GM19324 (cell line): ENCODE measurements at regions not wholly inside any gene's neighbourhood (a gene's known extent, or its start where the extent isn't known, plus 50 kb on each side); places are given as distances from the start of the nearest gene placed in this dataset.

Experiments
- ATAC-seq: cut with Tn5 transposase; IDR thresholded peaks from one replicate; pipeline ENCODE4 v1.9.1; 2021; ENCODE audit warnings: mild to moderate bottlenecking, moderate library complexity; ENCODE audit not compliant: unreplicated experiment, low FRiP score

DNA sequence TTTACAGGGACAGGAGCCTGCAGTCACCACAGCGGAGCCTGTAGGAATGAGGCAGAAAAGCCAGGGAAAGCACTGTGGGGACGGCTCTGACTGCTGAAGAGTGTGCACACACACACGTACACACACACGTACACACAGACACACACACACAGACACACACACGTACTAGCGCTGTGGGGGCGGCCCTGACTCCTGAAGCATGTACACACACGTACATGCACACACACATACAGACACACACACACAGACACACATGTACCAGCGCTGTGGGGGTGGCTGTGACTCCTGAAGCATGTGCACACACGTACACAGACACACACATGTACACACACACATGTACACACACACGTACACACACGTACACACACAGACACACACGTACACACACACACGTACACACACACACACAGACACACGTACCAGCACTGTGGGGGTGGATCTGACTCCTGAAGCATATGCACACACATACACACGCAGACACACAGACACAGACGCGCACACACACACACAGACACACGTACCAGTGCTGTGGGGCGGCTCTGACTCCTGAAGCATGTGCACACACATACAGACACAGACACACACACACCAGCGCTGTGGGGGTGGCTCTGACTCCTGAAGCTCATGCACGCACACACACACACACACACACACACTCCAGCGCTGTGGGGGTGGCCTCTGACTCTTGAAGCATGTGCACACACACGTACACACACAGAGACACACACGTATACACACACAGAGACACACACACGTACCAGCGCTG, 127.3 kb downstream of the DLL1 start:
- no peak for ATAC-seq

DNA sequence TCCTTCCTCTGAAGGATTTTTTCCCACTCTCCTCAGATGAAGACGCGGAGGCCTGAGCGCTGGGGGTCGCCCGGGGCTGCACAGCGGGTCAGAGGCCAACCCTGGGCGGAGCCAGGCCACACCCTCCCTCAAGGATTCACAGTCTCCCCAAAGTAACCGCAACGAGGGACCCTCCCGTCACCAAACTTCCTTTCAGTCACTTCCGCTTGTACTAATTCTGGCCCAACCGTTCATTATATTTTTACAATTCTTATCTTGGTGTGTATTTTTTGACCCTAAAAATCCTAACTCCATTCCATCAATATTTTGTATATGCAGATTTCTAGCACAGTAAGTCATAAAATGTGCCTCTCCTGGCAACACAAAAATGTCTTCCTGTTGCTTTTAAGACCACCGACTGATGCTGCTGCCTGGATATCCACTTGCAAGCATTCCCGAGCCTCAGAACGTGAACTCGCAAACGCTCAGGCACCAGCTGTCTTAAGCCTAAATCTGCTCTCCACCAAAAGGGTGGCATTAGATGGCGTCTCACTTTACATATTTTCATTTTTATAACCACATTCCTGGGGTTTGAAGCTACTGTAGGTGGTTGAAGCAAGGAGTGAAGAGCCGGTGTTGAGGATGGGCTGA, 128.0 kb downstream of the DLL1 start:
- no peak for ATAC-seq

DNA sequence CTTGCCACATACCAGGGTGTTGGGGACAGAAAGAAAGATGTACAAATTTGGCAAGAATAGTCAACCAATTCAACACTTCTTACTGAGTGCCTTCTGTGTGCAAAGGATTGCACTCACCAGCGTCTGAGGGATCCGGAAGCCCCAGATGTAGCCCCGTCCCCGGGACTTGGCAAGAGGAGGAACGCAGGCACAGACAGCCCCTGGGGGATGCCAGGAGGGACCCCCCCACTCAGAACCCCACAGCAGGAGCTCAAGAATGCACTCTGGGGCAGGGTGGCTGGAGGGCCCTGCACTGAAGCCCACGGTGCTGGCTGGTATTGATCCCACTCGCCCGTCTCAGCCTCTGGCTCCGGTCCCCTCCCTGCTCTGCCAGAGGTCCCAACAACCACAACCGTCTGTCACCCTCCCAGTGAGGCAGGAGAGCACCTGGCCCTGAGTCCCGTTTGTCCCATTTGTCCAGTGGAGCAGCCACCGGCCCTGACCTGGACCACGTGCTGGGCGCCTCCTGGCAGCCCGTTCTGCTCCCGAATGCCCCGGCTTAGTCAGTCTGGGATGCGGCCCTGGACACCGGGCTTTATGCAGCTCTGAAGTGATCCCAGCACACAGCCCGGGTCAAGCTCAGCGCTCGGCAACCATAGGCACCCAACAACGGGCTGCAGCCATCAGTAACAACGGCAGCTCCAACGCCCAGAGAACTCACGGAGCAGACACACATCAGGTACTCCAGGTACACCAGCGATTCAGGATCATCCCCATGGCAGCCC, 128.7 kb downstream of the DLL1 start:
- ATAC-seq, result no peak

GRCh38 chr6:170160628-170161611, 130.0 kb downstream of the DLL1 start:
- ATAC-seq, result no peak

GRCh38 chr6:170160031-170160627, 130.7 kb downstream of the DLL1 start:
- no peak for ATAC-seq

GRCh38 chr6:170159022-170159965, 131.6 kb downstream of the DLL1 start:
- ATAC-seq, result no peak

- ATAC-seq, result no peak
Observed at GRCh38 chr6:170158296-170159021, 132.4 kb downstream of the DLL1 start.

DNA sequence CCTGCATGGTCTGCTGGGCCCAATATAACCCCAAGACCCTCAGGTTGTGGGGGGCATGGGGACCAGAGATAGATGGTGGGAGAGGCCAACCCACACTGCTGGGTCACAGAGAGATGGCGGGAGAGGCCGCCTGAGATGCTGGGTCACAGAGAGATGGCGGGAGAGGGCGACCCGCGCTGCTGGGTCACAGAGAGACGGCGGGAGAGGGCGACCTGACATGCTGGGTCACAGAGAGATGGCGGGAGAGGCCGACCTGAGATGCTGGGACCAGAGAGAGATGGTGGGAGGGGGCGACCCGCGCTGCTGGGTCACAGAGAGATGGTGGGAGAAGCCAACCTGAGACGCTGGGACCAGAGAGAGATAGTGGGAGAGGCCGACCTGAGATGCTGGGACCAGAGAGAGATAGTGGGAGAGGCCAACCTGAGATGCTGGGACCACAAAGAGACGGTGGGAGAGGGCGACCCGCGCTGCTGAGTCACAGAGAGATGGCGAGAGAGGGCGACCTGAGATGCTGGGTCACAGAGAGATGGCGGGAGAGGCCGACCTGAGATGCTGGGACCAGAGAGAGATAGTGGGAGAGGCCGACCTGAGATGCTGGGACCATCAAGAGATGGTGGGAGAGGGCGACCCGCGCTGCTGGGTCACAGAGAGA, 133.2 kb downstream of the DLL1 start:
- no peak for ATAC-seq

- ATAC-seq, result no peak
Observed at GRCh38 chr6:170156448-170157375, 134.2 kb downstream of the DLL1 start.

- no peak for ATAC-seq
Observed at GRCh38 chr6:170155464-170156196, 135.2 kb downstream of the DLL1 start.

DNA sequence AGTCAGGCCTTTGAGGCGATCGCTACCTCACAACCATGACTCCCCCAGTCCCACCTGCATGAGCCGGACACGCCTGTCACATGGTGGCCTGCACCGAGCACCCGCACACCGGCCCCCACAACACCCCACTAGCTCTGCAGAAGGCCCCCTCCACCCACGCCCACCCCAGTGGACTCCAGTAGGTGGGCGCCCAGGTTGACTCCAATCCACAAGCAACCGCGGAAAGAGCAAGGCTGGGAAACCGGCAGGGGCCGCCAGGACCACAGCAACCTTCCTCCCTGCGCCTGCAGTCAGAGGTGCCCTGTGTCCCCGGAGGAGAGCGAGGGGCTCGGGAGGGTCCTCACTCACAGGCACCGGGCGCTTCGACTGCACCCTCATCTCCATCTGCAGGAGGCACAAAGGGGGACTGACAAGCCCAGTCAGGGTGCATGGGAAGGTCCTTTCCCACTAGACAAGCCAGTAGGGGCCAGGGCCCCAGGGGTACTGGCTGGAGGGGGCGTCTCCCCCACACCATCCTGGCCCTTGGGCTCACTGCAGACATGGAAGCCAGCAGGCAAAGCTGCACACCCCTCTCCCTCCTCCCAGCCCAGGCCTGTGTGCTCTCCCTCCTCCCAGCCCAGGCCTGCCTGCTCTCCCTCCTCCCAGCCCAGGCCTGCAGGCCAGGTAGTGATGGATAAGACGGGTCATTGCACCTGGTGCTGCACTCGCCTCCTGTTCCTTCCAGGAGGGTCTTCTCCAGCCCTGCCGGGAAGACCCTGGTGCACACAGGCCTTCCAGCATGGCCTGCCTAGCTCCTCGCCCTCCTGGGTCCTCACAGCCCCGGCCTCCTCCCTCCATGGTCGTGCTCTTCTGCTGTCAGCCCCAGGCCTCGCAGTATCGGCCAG, 137.2 kb downstream of the DLL1 start:
- no peak for ATAC-seq

GRCh38 chr6:170152989-170153388, 137.9 kb downstream of the DLL1 start:
- ATAC-seq, result no peak

GRCh38 chr6:170152124-170152926, 138.6 kb downstream of the DLL1 start:
- no peak for ATAC-seq

DNA sequence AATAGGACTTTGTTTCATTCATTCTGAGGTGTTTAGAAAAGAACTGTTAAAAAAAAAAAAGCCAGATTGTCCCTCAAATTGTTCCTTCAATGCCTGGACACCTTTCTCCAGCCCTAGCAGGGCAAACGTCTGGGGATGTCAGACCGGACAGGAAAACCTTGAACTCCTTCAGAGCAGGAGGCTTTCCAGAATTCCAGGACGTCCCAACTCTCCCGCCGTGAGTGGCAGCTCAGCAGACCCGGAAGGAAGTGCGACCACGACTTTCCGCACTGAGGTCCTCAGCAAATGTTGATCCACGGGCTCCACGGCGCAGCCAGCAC, 139.1 kb downstream of the DLL1 start:
- ATAC-seq, result no peak
